Suprapubic skin (tissue), 4 donors: ENCODE measurements at regions not wholly inside any gene's neighbourhood (a gene's known extent, or its start where the extent isn't known, plus 50 kb on each side); places are given as distances from the start of the nearest gene placed in this dataset.

ENCODE experiments used
- DNase-seq, 2 donors: peaks; one replicate each; pipeline ENCODE4 v3.0.0-alpha.2; 2019; ENCODE audit warnings: low spot score in 2 of 2
- H3K27ac ChIP-seq: fragments of 200-600 bp; sonication (generic); one replicate; pipeline ENCODE4 v1.5.1; 2019
- H3K27me3 ChIP-seq: fragments of 200-600 bp; sonication (generic); one replicate; pipeline ENCODE4 v1.5.1; 2019
- H3K36me3 ChIP-seq: fragments of 200-600 bp; sonication (generic); one replicate; pipeline ENCODE4 v1.5.1; 2019
- H3K4me1 ChIP-seq: fragments of 200-600 bp; sonication (generic); one replicate; pipeline ENCODE4 v1.5.1; 2019
- H3K4me3 ChIP-seq: fragments of 200-600 bp; sonication (generic); one replicate; pipeline ENCODE4 v1.5.1; 2019; ENCODE audit warnings: mild to moderate bottlenecking
- H3K9me3 ChIP-seq: fragments of 200-600 bp; sonication (generic); one replicate; pipeline ENCODE4 v1.5.1; 2019
- EP300 ChIP-seq: sonication (generic); formaldehyde crosslinking; IDR thresholded peaks from one replicate; pipeline ENCODE4 v1.6.1; 2017; ENCODE audit warnings: antibody characterized with exemption
- POLR2A ChIP-seq, 2 donors: fragments of 450-650 bp; IDR thresholded peaks; one replicate each; pipeline ENCODE4 v1.6.1; 2017; ENCODE audit warnings: antibody characterized with exemption in 2 of 2, mild to moderate bottlenecking in 2 of 2, moderate library complexity in 2 of 2
- POLR2AphosphoS5 ChIP-seq, 3 donors: sonication (generic); formaldehyde crosslinking; IDR thresholded peaks; one replicate each; pipeline ENCODE4 v1.6.1; 2017; ENCODE audit warnings: antibody characterized with exemption in 3 of 3
- WGBS: methylation state at CpG from one replicate; pipeline ENCODE4 v1.1.5; 2018; 5-methylcytosine and 5-hydroxymethylcytosine counted together
- TF ChIP-seq, protein P1 (sequence below), 2 donors: fragments of 200-600 bp in 1 of 2; fragments of 450-650 bp in 1 of 2; sonication (generic) in 1 of 2; IDR thresholded peaks; one replicate each; pipeline ENCODE4 v1.5.1; 2016 to 2019; ENCODE audit warnings: antibody characterized with exemption in 2 of 2, mild to moderate bottlenecking in 1 of 2, moderate library complexity in 1 of 2

GRCh38 chr3:164096352-164096751 is 981.9 kb downstream of the SI start:
- DNase-seq = no peak
- H3K27me3 ChIP-seq = no peaks in the 10 kb centered on the region
- no peaks in the 10 kb centered on the region for H3K36me3 ChIP-seq
- H3K9me3 ChIP-seq = no peaks in the 10 kb centered on the region
- H3K27ac ChIP-seq = no peak overlapping the region
- no peak overlapping the region for H3K4me3 ChIP-seq
- no peaks in the 10 kb centered on the region for H3K4me1 ChIP-seq
- TF ChIP-seq POLR2A (IDR thresholded peaks at IDR 0.05) = no peak
- TF ChIP-seq EP300 = no peak
- TF ChIP-seq, protein P1, sequence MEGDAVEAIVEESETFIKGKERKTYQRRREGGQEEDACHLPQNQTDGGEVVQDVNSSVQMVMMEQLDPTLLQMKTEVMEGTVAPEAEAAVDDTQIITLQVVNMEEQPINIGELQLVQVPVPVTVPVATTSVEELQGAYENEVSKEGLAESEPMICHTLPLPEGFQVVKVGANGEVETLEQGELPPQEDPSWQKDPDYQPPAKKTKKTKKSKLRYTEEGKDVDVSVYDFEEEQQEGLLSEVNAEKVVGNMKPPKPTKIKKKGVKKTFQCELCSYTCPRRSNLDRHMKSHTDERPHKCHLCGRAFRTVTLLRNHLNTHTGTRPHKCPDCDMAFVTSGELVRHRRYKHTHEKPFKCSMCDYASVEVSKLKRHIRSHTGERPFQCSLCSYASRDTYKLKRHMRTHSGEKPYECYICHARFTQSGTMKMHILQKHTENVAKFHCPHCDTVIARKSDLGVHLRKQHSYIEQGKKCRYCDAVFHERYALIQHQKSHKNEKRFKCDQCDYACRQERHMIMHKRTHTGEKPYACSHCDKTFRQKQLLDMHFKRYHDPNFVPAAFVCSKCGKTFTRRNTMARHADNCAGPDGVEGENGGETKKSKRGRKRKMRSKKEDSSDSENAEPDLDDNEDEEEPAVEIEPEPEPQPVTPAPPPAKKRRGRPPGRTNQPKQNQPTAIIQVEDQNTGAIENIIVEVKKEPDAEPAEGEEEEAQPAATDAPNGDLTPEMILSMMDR (IDR thresholded peaks at IDR 0.05) = no peak
- TF ChIP-seq POLR2AphosphoS5 (IDR thresholded peaks at IDR 0.05) = no peak

GRCh38 chr3:164095949-164096348 is 982.3 kb downstream of the SI start:
- WGBS = 88% methylated on average over 2 of the region's 2 CpGs
- Histone ChIP-seq H3K27ac (no peak overlapping the region), H3K36me3 (no peaks in the 10 kb centered on the region), H3K9me3 (no peaks in the 10 kb centered on the region), H3K27me3 (no peaks in the 10 kb centered on the region), H3K4me1 (no peaks in the 10 kb centered on the region), H3K4me3 (no peak overlapping the region)
- no peak for DNase-seq
- no peak for TF ChIP-seq POLR2AphosphoS5 (IDR thresholded peaks at IDR 0.05)
- TF ChIP-seq POLR2A (IDR thresholded peaks at IDR 0.05) = no peak
- TF ChIP-seq, protein P1 (IDR thresholded peaks at IDR 0.05) = no peak
- TF ChIP-seq EP300 = no peak

DNA sequence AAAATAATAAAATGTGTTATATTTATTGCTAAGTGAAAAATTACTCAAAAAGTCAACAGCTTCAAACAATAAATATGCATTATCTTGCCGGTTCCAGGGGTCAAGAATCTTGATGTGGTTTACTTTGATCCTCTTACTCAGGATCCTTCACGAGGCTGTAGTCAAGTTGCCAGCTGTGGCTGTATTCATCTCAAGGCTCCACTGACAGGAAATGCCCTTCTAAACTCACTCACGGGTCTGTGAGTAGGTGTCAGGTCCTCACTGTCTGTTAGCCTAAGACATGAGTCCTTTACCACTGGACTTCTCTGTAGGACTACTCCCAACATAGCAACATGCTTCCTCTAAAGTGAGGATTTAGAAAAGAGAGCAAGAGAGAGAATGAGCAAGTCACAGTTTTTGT is 983.0 kb downstream of the SI start:
- H3K9me3 ChIP-seq = no peaks in the 10 kb centered on the region
- DNase-seq = no peak
- H3K36me3 ChIP-seq = no peaks in the 10 kb centered on the region
- no peak overlapping the region for H3K4me3 ChIP-seq
- TF ChIP-seq POLR2AphosphoS5 (IDR thresholded peaks at IDR 0.05) = no peak
- no peak for TF ChIP-seq POLR2A (IDR thresholded peaks at IDR 0.05)
- TF ChIP-seq, protein P1 (IDR thresholded peaks at IDR 0.05) = no peak
- no peaks in the 10 kb centered on the region for H3K27me3 ChIP-seq
- 56% methylated on average over 3 of the region's 3 CpGs for WGBS
- H3K27ac ChIP-seq = no peak overlapping the region
- no peaks in the 10 kb centered on the region for H3K4me1 ChIP-seq

- no peaks in the 10 kb centered on the region for H3K9me3 ChIP-seq
- H3K36me3 ChIP-seq = no peaks in the 10 kb centered on the region
- H3K27ac ChIP-seq = no peak overlapping the region
- no peak overlapping the region for H3K4me3 ChIP-seq
- 75% methylated on average over 1 of the region's 1 CpG for WGBS
- no peaks in the 10 kb centered on the region for H3K27me3 ChIP-seq
- TF ChIP-seq POLR2AphosphoS5 (IDR thresholded peaks at IDR 0.05) (no peak), POLR2A (IDR thresholded peaks at IDR 0.05) (no peak), EP300 (no peak)
- TF ChIP-seq, protein P1 (IDR thresholded peaks at IDR 0.05) = no peak
- DNase-seq = no peak
- no peaks in the 10 kb centered on the region for H3K4me1 ChIP-seq
Observed at GRCh38 chr3:164094546-164094945, 983.8 kb downstream of the SI start.

GRCh38 chr3:164080208-164080607 is 998.1 kb downstream of the SI start:
- Histone ChIP-seq H3K4me3 (no peak overlapping the region), H3K9me3 (no peaks in the 10 kb centered on the region), H3K36me3 (no peaks in the 10 kb centered on the region), H3K27ac (no peak overlapping the region), H3K4me1 (no peaks in the 10 kb centered on the region), H3K27me3 (no peaks in the 10 kb centered on the region)
- TF ChIP-seq, protein P1 (IDR thresholded peaks at IDR 0.05) = no peak
- no peak for TF ChIP-seq POLR2AphosphoS5 (IDR thresholded peaks at IDR 0.05)
- TF ChIP-seq POLR2A (IDR thresholded peaks at IDR 0.05) = no peak
- no peak for TF ChIP-seq EP300
- WGBS = 63% methylated on average over 2 of the region's 2 CpGs
- no peak for DNase-seq
